ENCODE measurements at regions not wholly inside any gene's neighbourhood (a gene's known extent, or its start where the extent isn't known, plus 50 kb on each side); places are given as distances from the start of the nearest gene placed in this dataset.

GRCh38 chr12:4984344-4984743 lies 59.3 kb upstream of the KCNA5 start:
- H3K27me3 Mint-ChIP-seq (ENCODE audit: low read depth, poor library complexity): peaks cover 42% of the 10 kb centered on the region
- H3K27ac Mint-ChIP-seq: no peak overlapping the region
- no peaks in the 10 kb centered on the region for H3K9me3 Mint-ChIP-seq
- no peak overlapping the region for H3K4me3 Mint-ChIP-seq
- TF ChIP-seq, protein P1, sequence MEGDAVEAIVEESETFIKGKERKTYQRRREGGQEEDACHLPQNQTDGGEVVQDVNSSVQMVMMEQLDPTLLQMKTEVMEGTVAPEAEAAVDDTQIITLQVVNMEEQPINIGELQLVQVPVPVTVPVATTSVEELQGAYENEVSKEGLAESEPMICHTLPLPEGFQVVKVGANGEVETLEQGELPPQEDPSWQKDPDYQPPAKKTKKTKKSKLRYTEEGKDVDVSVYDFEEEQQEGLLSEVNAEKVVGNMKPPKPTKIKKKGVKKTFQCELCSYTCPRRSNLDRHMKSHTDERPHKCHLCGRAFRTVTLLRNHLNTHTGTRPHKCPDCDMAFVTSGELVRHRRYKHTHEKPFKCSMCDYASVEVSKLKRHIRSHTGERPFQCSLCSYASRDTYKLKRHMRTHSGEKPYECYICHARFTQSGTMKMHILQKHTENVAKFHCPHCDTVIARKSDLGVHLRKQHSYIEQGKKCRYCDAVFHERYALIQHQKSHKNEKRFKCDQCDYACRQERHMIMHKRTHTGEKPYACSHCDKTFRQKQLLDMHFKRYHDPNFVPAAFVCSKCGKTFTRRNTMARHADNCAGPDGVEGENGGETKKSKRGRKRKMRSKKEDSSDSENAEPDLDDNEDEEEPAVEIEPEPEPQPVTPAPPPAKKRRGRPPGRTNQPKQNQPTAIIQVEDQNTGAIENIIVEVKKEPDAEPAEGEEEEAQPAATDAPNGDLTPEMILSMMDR (IDR thresholded peaks at IDR 0.05): no peak
- no peaks in the 10 kb centered on the region for H3K4me1 Mint-ChIP-seq
- no peak for DNase-seq
- no peaks in the 10 kb centered on the region for H3K36me3 Mint-ChIP-seq (ENCODE audit: low read depth)

DNA sequence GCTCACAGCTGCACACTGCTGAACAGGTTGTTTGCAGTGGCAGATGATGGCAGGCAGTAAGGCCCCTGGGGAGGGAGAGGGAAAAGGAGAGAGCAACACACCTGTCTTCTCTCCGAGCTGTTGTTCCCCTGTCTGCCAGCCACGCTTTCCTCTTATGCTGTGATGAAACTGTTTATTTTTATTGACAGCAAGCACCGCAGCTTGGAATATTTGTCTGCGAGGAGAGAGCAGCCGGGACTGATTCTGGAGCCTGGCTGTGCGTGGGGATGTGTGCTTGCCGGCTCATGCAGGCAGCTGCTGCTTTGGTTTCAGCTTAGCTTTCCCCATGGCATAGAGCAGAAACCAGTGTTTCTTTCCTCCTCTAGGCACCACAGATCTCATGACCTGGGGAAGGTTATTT lies 58.7 kb upstream of the KCNA5 start:
- peaks cover 43% of the 10 kb centered on the region for H3K27me3 Mint-ChIP-seq (ENCODE audit: low read depth, poor library complexity)
- no peak overlapping the region for H3K27ac Mint-ChIP-seq
- no peaks in the 10 kb centered on the region for H3K4me1 Mint-ChIP-seq
- no peak overlapping the region for H3K4me3 Mint-ChIP-seq
- TF ChIP-seq, protein P1 (IDR thresholded peaks at IDR 0.05): no peak
- H3K9me3 Mint-ChIP-seq: no peaks in the 10 kb centered on the region
- DNase-seq: no peak
- H3K36me3 Mint-ChIP-seq (ENCODE audit: low read depth): no peaks in the 10 kb centered on the region

- TF ChIP-seq, protein P1 (IDR thresholded peaks at IDR 0.05): no peak
- no peaks in the 10 kb centered on the region for H3K36me3 Mint-ChIP-seq (ENCODE audit: low read depth)
- no peak overlapping the region for H3K4me3 Mint-ChIP-seq
- H3K27me3 Mint-ChIP-seq (ENCODE audit: low read depth, poor library complexity): peaks cover 40% of the 10 kb centered on the region
- H3K4me1 Mint-ChIP-seq: no peaks in the 10 kb centered on the region
- no peaks in the 10 kb centered on the region for H3K9me3 Mint-ChIP-seq
- no peak for DNase-seq
- H3K27ac Mint-ChIP-seq: no peak overlapping the region
These were observed 57.9 kb upstream of the KCNA5 start for GRCh38 chr12:4985820-4986219.

- no peaks in the 10 kb centered on the region for H3K9me3 Mint-ChIP-seq
- TF ChIP-seq, protein P1 (IDR thresholded peaks at IDR 0.05): no peak
- peaks cover 34% of the 10 kb centered on the region for H3K27me3 Mint-ChIP-seq (ENCODE audit: low read depth, poor library complexity)
- no peak overlapping the region for H3K27ac Mint-ChIP-seq
- no peak overlapping the region for H3K4me3 Mint-ChIP-seq
- no peak for DNase-seq
- H3K36me3 Mint-ChIP-seq (ENCODE audit: low read depth): no peaks in the 10 kb centered on the region
- H3K4me1 Mint-ChIP-seq: no peaks in the 10 kb centered on the region
These were observed 56.3 kb upstream of the KCNA5 start for GRCh38 chr12:4987076-4988046.

DNA sequence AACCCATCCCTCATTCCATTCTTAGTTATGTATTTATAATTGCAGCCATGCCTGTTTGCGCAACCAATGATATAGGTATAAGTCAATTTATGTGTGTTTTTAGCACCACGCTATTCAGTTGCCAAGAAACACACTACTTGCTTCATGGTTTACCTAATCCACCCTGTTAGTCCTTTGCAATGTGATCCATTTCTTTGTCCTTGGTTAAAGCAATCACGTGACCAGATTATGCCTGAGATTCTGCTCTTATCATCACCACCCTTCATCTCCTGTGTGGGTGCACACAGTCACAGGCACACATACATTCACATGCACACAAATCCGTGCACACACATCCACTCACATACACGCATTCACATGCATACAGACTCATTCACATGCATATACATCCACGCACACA lies 52.3 kb upstream of the KCNA5 start:
- H3K4me1 Mint-ChIP-seq: no peaks in the 10 kb centered on the region
- TF ChIP-seq, protein P1 (IDR thresholded peaks at IDR 0.05): no peak
- peaks cover 45% of the 10 kb centered on the region for H3K27me3 Mint-ChIP-seq (ENCODE audit: low read depth, poor library complexity)
- no peak for DNase-seq
- no peaks in the 10 kb centered on the region for H3K36me3 Mint-ChIP-seq (ENCODE audit: low read depth)
- H3K4me3 Mint-ChIP-seq: no peak overlapping the region
- H3K9me3 Mint-ChIP-seq: no peaks in the 10 kb centered on the region
- no peak overlapping the region for H3K27ac Mint-ChIP-seq

DNA sequence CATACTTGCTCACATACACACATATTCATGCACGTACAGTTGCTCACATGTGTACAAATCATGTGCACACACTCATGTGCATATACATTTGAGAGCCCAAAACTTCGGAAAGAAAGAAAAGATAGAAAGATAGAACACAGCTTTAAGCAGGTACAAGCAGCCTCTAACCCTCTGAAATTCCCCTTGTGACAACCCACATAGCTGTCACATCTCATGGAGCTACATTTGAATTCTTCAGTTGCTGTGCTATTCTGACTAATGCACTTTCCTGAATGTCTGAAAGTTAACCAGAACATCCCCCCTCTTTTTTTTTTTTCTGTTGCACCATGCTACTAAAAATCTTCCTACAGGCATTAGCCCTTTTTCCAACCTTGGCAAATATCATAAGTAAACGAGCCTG lies 51.9 kb upstream of the KCNA5 start:
- peaks cover 47% of the 10 kb centered on the region for H3K27me3 Mint-ChIP-seq (ENCODE audit: low read depth, poor library complexity)
- no peaks in the 10 kb centered on the region for H3K9me3 Mint-ChIP-seq
- no peak overlapping the region for H3K27ac Mint-ChIP-seq
- H3K4me3 Mint-ChIP-seq: no peak overlapping the region
- no peaks in the 10 kb centered on the region for H3K36me3 Mint-ChIP-seq (ENCODE audit: low read depth)
- no peak for DNase-seq
- TF ChIP-seq, protein P1 (IDR thresholded peaks at IDR 0.05): no peak
- H3K4me1 Mint-ChIP-seq: no peaks in the 10 kb centered on the region

Measured in nephron progenitor cell (in vitro differentiated cells).